Umbilical cord (tissue), 1 donor: ENCODE measurements at regions not wholly inside any gene's neighbourhood (a gene's known extent, or its start where the extent isn't known, plus 50 kb on each side); places are given as distances from the start of the nearest gene placed in this dataset.
"Not testable (repeated sequence)": the region's sequence is repeated elsewhere in the genome, so short reads cannot be mapped to it uniquely, and the experiment has no call there.

ENCODE experiments used
- DNase-seq: peaks from one replicate; pipeline ENCODE4 v3.0.0-alpha.2; 2015; ENCODE audit warnings: low spot score

DNA sequence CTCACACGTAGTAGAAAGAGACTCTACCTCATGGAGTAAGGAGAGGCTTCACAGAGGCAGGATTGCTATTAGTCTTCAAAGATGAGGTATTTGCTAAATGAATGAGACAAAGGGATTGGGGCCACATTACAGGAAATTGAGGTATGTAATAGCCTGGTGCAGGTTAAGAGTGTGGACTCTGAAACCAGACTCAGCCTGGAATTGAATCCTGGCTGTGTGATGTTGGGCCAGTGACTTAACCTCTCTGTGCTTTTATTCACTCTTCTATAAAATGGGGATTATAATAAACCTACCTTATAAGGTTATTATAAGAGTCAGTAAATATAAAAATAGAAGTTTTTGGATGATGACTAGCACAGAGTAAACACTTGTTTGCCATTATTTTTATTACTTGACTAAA is 64.7 kb upstream of the ATRNL1 start:
- DNase-seq, result no peak

DNA sequence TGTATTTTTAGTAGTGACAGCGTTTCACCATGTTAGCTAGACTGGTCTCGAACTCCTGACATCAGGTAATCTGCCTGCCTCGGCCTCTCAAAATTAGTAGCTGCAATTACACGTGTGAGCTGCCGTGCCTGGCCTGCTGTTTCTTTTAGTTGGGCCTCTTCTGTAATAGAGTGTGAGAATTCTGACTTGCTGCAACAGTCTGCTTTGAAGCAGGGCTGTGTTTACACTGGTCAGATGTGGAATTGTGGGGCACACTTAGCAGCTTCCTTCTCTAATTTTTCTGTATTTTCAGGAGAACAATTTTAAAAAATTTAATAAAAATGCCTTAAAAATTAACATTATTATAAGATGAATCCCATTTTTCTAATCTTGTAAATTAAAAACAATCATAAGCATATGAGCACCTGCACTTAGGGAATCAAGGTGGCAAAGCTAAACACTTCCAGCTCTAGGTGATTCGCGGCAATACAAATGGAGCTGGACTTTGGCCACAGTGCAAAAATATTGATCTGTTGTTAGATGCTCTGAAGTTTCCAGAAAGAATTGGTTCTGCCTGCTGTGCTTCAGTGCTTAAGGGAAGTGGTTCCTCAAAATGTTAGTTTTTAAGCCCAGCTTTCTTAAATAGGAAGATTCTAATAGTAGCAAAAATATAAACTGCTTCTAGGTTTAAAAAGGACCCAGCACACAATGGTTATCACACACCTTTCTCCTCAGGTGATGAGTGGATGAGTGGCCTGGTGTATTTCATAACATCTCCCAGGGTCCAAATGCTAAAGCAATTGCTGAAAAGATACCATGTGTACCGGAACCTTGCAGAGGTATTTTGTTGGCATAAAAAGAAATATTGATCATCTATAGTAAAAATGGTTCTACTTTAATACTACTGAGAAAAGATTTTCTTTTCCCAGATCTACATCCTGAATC is 63.5 kb upstream of the ATRNL1 start:
- DNase-seq, result no peak

DNA sequence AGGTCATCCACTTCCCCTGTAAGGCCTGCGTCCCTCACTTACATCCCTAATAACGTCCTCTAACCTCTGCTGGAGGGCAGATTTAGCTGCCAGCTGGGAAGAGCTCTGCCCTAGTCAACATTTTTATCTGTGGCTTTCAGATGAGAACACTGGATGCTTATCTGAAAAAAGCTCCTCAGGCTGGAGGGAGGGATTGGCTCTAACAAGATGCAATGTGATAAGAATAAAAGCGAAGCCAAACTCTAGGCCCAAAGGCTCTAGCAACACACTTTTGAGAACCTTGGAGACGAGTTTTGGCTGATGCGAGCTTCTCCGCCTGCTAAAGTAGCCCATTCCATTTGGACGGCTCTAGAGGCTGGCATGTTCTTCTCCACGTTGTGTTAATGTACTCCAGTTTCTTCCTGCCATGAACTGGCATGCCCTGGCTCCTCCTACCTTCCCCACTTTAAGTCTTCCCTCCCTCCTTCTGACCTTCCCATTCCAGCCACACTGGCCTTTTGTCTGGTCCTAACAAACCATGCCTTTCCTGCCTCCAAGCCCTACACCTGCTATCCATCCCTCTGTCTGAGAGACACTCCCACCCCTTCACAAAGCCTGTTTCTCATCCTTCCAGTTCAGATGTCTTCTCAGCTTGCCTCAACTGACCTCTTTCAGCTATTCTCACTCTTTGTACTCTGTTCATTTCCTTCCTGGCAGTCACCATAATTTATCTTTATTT is 62.5 kb upstream of the ATRNL1 start:
- DNase-seq, result peak; percentile 63

DNA sequence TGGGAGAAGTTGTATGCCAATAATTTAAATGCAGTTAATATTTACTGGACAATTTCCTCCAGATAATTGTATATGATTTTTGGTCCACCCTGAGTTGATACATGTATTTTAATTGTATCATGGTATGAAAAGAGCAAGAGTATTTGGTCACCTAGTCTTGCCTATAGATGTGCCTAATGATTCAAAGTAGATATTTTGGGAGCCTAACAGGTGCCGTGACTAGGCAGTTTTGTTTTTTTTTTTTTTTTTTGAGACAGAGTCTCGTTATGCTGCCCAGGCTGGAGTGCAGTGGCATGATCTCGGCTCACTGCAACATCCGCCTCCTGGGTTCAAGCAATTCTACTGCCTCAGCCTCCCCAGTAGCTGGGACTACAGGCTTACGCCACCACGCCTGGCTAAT is 59.3 kb upstream of the ATRNL1 start:
- DNase-seq, result no peak

DNA sequence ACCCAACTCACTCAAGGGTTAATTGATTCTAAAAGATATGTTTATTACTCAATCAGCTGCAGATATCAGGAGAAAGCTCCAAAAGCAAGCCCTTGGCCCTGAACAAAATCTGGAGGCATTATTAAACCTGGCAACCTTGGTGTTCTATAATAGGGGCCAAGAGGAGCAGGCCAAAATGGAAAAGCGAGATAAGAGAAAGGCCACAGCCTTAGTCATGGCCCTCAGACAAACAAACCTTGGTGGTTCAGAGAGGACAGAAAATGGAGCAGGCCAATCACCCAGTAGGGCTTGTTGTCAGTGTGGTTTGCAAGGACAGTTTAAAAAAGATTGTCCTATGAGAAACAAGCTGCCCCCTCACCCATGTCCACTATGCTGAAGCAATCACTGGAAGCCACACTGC is 53.4 kb upstream of the ATRNL1 start:
- DNase-seq, result not testable (repeated sequence)
